ENCODE measurements at regions not wholly inside any gene's neighbourhood (a gene's known extent, or its start where the extent isn't known, plus 50 kb on each side); places are given as distances from the start of the nearest gene placed in this dataset.

DNA sequence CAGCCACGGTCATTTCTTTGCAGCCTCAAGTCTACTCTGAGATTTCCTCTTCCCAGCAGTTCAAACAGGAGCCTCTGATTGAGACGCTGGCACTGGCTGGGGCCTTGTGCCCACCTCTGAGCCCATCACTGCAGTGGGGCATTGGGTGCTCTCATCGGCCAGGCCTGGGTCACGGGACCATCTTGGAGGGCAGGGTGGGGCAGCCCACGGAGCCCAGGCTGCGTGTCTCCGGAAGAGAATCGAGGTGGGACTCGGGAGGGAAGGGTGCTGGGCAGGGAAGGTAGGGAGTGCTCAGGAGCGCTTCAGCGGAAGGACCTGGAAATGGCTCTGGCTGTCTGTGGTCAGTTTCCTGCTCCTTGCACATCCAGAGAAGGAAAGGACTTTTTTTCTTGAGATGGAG is 82.4 kb downstream of the RTP5 start:
- no peak overlapping the region for H3K18ac ChIP-seq (ENCODE audit: extremely low read depth, low read length)
- DNase-seq (ENCODE audit: low read depth in 1 of 2, low spot score in 2 of 2): no peak
- H3K56ac ChIP-seq (replicated peaks; ENCODE audit: insufficient read length, low read depth, low read length): no peak overlapping the region
- WGBS, 2 experiments (ENCODE audit: extremely low coverage in 1 of 2, insufficient coverage in 1 of 2, insufficient read length in 1 of 2, insufficient replicate concordance in 2 of 2, low coverage in 1 of 2, low lambda C conversion rate in 2 of 2, missing lambda C conversion rate in 1 of 2): 84% methylated on average over 9 of the region's 11 CpGs; no CpG with 5 or more reads in 1 of the 2 experiments
- no peak overlapping the region for H2AK5ac ChIP-seq (ENCODE audit: low read depth, low read length)
- H2BK12ac ChIP-seq (ENCODE audit: low read depth, low read length): no peak overlapping the region
- H3K23ac ChIP-seq (ENCODE audit: insufficient read length): no peak overlapping the region
- no peak overlapping the region for H4K91ac ChIP-seq (replicated peaks; ENCODE audit: insufficient read length, low read length)
- no peak overlapping the region for H3K9ac ChIP-seq (replicated peaks in 1 of 4; ENCODE audit: extremely low read depth in 1 of 4, low read depth in 3 of 4, low read length in 3 of 4)
- H3K9me3 ChIP-seq (ENCODE audit: insufficient read depth in 2 of 2, low read depth in 1 of 2, low read length in 1 of 2): no peaks in the 10 kb centered on the region
- peaks cover 0 to 10% (median 2%) of the 10 kb centered on the region in 4 experiments; a peak in 5 of 7 replicates for H3K27me3 ChIP-seq (replicated peaks in 1 of 4; ENCODE audit: control insufficient read depth in 3 of 4, extremely low read depth in 1 of 4, insufficient read depth in 3 of 4, low read length in 3 of 4)
- H3K27ac ChIP-seq (ENCODE audit: low read depth, low read length): no peak overlapping the region
- CTCF ChIA-PET (ENCODE audit: partially characterized antibody): interaction anchor here (1.0 to 1.5 kb wide), 5 partner anchors 14 to 72 kb away, joined by 3 to 5 read pairs (median 3); no protein-coding TSS in a partner anchor
- no peak overlapping the region for H2BK120ac ChIP-seq (replicated peaks; ENCODE audit: low read depth, low read length)
- TF ChIP-seq ASH2L (IDR thresholded peaks at IDR 0.05; ENCODE audit: low read length) (no peak), NANOG (IDR thresholded peaks at IDR 0.05; ENCODE audit: insufficient read depth, low read depth, low read length, poor library complexity, severe bottlenecking) (no peak), PHF8 (conservative IDR thresholded peaks at IDR 0.05; ENCODE audit: low read depth, low read length) (no peak), EZH2 (IDR thresholded peaks at IDR 0.05; ENCODE audit: low read depth, low read length, severe bottlenecking) (no peak), SAP30 (IDR thresholded peaks at IDR 0.05; ENCODE audit: insufficient read depth, insufficient replicate concordance, low read length) (no peak), JUN (IDR thresholded peaks at IDR 0.05; ENCODE audit: low read depth, low read length) (no peak), JUND (IDR thresholded peaks at IDR 0.05; ENCODE audit: low read length) (no peak), KDM4A (IDR thresholded peaks at IDR 0.05; ENCODE audit: low read depth, low read length, severe bottlenecking) (no peak), BACH1 (IDR thresholded peaks at IDR 0.05; ENCODE audit: low read length) (no peak)
- TF ChIP-seq, protein P1, sequence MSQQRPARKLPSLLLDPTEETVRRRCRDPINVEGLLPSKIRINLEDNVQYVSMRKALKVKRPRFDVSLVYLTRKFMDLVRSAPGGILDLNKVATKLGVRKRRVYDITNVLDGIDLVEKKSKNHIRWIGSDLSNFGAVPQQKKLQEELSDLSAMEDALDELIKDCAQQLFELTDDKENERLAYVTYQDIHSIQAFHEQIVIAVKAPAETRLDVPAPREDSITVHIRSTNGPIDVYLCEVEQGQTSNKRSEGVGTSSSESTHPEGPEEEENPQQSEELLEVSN (IDR thresholded peaks at IDR 0.05): no peak
- no peaks in the 10 kb centered on the region for H3K79me1 ChIP-seq (ENCODE audit: low read depth, low read length)
- H3K4ac ChIP-seq (replicated peaks; ENCODE audit: insufficient read length, low read depth, low read length): no peak overlapping the region
- no peak overlapping the region for H4K8ac ChIP-seq (ENCODE audit: extremely low read depth, insufficient read depth, low read length)
- no peak overlapping the region for H2AFZ ChIP-seq (ENCODE audit: low read length)
- POLR2A ChIA-PET (ENCODE audit: partially characterized antibody): no interaction called here
- no peak overlapping the region for H3K14ac ChIP-seq (ENCODE audit: insufficient read length)
- peaks cover 0 to 2% (median 0%) of the 10 kb centered on the region in 4 experiments; a peak in 1 of 7 replicates for H3K4me1 ChIP-seq (replicated peaks in 1 of 4; ENCODE audit: control insufficient read depth in 3 of 4, insufficient read depth in 4 of 4, low read length in 3 of 4)
- no peak overlapping the region for H2BK15ac ChIP-seq (ENCODE audit: low read length)
- no peak overlapping the region for H3K4me2 ChIP-seq (ENCODE audit: insufficient read depth in 1 of 2, low read depth in 2 of 2, low read length in 2 of 2)
- H3K4me3 ChIP-seq (ENCODE audit: extremely low read depth in 1 of 4, insufficient read depth in 2 of 4, low read depth in 3 of 4, low read length in 4 of 4): no peak overlapping the region
- H4K5ac ChIP-seq (ENCODE audit: insufficient read length, low read depth, low read length): no peak overlapping the region
- H2BK20ac ChIP-seq (ENCODE audit: low read length): no peak overlapping the region
- no peak for FAIRE-seq
- no peaks in the 10 kb centered on the region; a peak in 1 of 4 replicates for H3K79me2 ChIP-seq (ENCODE audit: control insufficient read depth in 1 of 2, insufficient read depth in 2 of 2, low read length in 2 of 2)
- peaks cover 5% of the 10 kb centered on the region; the same call in 1 of the 2 replicates for H3K23me2 ChIP-seq (ENCODE audit: low read depth, low read length)
- no peaks in the 10 kb centered on the region for H3K36me3 ChIP-seq (ENCODE audit: control insufficient read depth in 2 of 4, insufficient read depth in 4 of 4, low read length in 3 of 4)
- no peak overlapping the region for H2BK5ac ChIP-seq (ENCODE audit: low read depth, low read length)
- peaks cover 2 to 20% of the 10 kb centered on the region in 2 experiments for H4K20me1 ChIP-seq (replicated peaks in 1 of 2; ENCODE audit: control insufficient read depth in 1 of 2, insufficient read depth in 2 of 2, low read length in 2 of 2)

All from H1 (cell line).